ENCODE measurements at regions not wholly inside any gene's neighbourhood (a gene's known extent, or its start where the extent isn't known, plus 50 kb on each side); places are given as distances from the start of the nearest gene placed in this dataset.

GRCh38 chr7:26048663-26049062 is 103.3 kb upstream of the NFE2L3 start:
- Histone ChIP-seq H2AFZ (ENCODE audit: insufficient read depth, low read depth, low read length, poor library complexity, severe bottlenecking) (no peak overlapping the region), H3K4me3 (ENCODE audit: control extremely low read depth in 1 of 5, extremely low read depth in 1 of 5, insufficient read depth in 1 of 5, low read depth in 2 of 5, low read length in 4 of 5) (no peak overlapping the region), H3K36me3 (replicated peaks in 1 of 2; ENCODE audit: control extremely low read depth in 1 of 2, control insufficient read depth in 1 of 2, extremely low read depth in 1 of 2, insufficient read depth in 2 of 2, low read length in 1 of 2) (no peaks in the 10 kb centered on the region), H4K20me1 (ENCODE audit: control insufficient read depth, insufficient read depth, low read length, poor library complexity, severe bottlenecking) (no peaks in the 10 kb centered on the region), H3K9me3 (ENCODE audit: control extremely low read depth in 1 of 3, control insufficient read depth in 2 of 3, insufficient read depth in 1 of 3, low read length in 2 of 3) (peaks cover 0 to 11% (median 4%) of the 10 kb centered on the region in 3 donors), H3K9ac (ENCODE audit: low read length) (no peak overlapping the region), H3K4me1 (ENCODE audit: control insufficient read depth in 2 of 2, insufficient read depth in 2 of 2, low read length in 2 of 2) (no peaks in the 10 kb centered on the region), H3K79me2 (ENCODE audit: control insufficient read depth, insufficient read depth, low read length) (no peaks in the 10 kb centered on the region), H3K4me2 (replicated peaks; ENCODE audit: low read depth, low read length, poor library complexity, severe bottlenecking) (no peak overlapping the region), H3K27ac (ENCODE audit: low read length in 2 of 2) (no peak overlapping the region), H3K27me3 (replicated peaks in 1 of 4; ENCODE audit: control extremely low read depth in 1 of 4, control insufficient read depth in 3 of 4, insufficient read depth in 4 of 4, low read length in 3 of 4) (peaks cover 0 to 20% (median 19%) of the 10 kb centered on the region in 4 experiments)
- no peak overlapping the region for H3K27ac Mint-ChIP-seq
- 92% methylated on average over 3 of the region's 5 CpGs for WGBS (ENCODE audit: insufficient coverage)
- CTCF ChIA-PET: interaction anchor here (1.0 kb wide), 1 partner anchor 156 kb away, joined by 5 read pairs; no protein-coding TSS in a partner anchor
- H3K9me3 Mint-ChIP-seq (ENCODE audit: insufficient read depth): no peaks in the 10 kb centered on the region
- TF ChIP-seq CTCF (IDR thresholded peaks at IDR 0.05) (no peak), EZH2 (IDR thresholded peaks at IDR 0.05; ENCODE audit: borderline replicate concordance, insufficient read depth, low read depth, low read length, poor library complexity, severe bottlenecking) (no peak)
- peaks cover 29% of the 10 kb centered on the region for H3K27me3 Mint-ChIP-seq
- no peak overlapping the region for H3K4me3 Mint-ChIP-seq
- DNase-seq: no peak
- intact Hi-C loops (cut with micrococcal nuclease): no loop called here
- POLR2A ChIA-PET: no interaction called here
- H3K4me1 Mint-ChIP-seq: no peaks in the 10 kb centered on the region
- ATAC-seq (ENCODE audit: low read depth): no peak

- Mint-ChIP-seq H3K4me3 (no peak overlapping the region), H3K4me1 (no peaks in the 10 kb centered on the region), H3K9me3 (ENCODE audit: insufficient read depth) (peaks cover 2% of the 10 kb centered on the region), H3K27ac (no peak overlapping the region), H3K27me3 (peaks cover 26% of the 10 kb centered on the region)
- ATAC-seq (ENCODE audit: low read depth): no peak
- Histone ChIP-seq H2AFZ (ENCODE audit: insufficient read depth, low read depth, low read length, poor library complexity, severe bottlenecking) (no peak overlapping the region), H3K27ac (ENCODE audit: low read length in 2 of 2) (no peak overlapping the region), H3K79me2 (ENCODE audit: control insufficient read depth, insufficient read depth, low read length) (no peaks in the 10 kb centered on the region), H3K4me1 (ENCODE audit: control insufficient read depth in 2 of 2, insufficient read depth in 2 of 2, low read length in 2 of 2) (no peaks in the 10 kb centered on the region), H4K20me1 (ENCODE audit: control insufficient read depth, insufficient read depth, low read length, poor library complexity, severe bottlenecking) (no peaks in the 10 kb centered on the region), H3K4me3 (ENCODE audit: control extremely low read depth in 1 of 5, extremely low read depth in 1 of 5, insufficient read depth in 1 of 5, low read depth in 2 of 5, low read length in 4 of 5) (no peak overlapping the region), H3K4me2 (replicated peaks; ENCODE audit: low read depth, low read length, poor library complexity, severe bottlenecking) (no peak overlapping the region), H3K36me3 (replicated peaks in 1 of 2; ENCODE audit: control extremely low read depth in 1 of 2, control insufficient read depth in 1 of 2, extremely low read depth in 1 of 2, insufficient read depth in 2 of 2, low read length in 1 of 2) (no peaks in the 10 kb centered on the region), H3K27me3 (replicated peaks in 1 of 4; ENCODE audit: control extremely low read depth in 1 of 4, control insufficient read depth in 3 of 4, insufficient read depth in 4 of 4, low read length in 3 of 4) (peaks cover 0 to 20% (median 17%) of the 10 kb centered on the region in 4 experiments), H3K9ac (ENCODE audit: low read length) (no peak overlapping the region), H3K9me3 (ENCODE audit: control extremely low read depth in 1 of 3, control insufficient read depth in 2 of 3, insufficient read depth in 1 of 3, low read length in 2 of 3) (peaks cover 0 to 11% (median 4%) of the 10 kb centered on the region in 3 donors)
- TF ChIP-seq EZH2 (IDR thresholded peaks at IDR 0.05; ENCODE audit: borderline replicate concordance, insufficient read depth, low read depth, low read length, poor library complexity, severe bottlenecking): no peak
- CTCF ChIA-PET: no interaction called here
- intact Hi-C loops (cut with micrococcal nuclease): no loop called here
- DNase-seq: no peak
- POLR2A ChIA-PET: no interaction called here
- WGBS (ENCODE audit: insufficient coverage): no CpG with 5 or more reads among the region's 1 CpG
Measured at GRCh38 chr7:26049081-26049480, 102.9 kb upstream of the NFE2L3 start.
